ENCODE measurements at regions not wholly inside any gene's neighbourhood (a gene's known extent, or its start where the extent isn't known, plus 50 kb on each side); places are given as distances from the start of the nearest gene placed in this dataset.

DNA sequence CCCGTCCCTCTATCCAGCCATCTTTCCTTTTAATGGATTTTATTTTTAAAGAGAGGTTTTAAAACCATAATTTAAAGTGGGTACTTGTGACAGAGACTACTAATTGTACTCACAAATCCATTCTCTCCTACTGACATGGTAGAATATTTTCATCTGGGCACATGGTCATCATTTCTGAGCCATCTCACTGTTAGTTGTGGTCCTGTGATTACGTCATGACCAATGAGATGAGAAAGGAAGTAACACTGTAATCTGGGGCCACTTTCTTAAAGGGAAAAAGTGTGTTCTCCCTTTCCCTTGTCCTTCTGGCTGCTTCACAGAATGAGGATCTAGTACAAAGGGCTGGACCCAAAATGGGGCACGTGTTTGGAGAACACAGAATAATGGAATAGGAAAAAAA, 538.7 kb downstream of the CMPK2 start:
- no peak for TF ChIP-seq ZFX (IDR thresholded peaks at IDR 0.05; ENCODE audit: borderline replicate concordance)
- TF ChIP-seq, protein P1, sequence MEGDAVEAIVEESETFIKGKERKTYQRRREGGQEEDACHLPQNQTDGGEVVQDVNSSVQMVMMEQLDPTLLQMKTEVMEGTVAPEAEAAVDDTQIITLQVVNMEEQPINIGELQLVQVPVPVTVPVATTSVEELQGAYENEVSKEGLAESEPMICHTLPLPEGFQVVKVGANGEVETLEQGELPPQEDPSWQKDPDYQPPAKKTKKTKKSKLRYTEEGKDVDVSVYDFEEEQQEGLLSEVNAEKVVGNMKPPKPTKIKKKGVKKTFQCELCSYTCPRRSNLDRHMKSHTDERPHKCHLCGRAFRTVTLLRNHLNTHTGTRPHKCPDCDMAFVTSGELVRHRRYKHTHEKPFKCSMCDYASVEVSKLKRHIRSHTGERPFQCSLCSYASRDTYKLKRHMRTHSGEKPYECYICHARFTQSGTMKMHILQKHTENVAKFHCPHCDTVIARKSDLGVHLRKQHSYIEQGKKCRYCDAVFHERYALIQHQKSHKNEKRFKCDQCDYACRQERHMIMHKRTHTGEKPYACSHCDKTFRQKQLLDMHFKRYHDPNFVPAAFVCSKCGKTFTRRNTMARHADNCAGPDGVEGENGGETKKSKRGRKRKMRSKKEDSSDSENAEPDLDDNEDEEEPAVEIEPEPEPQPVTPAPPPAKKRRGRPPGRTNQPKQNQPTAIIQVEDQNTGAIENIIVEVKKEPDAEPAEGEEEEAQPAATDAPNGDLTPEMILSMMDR (IDR thresholded peaks at IDR 0.05), result no peak
- H3K27ac ChIP-seq, result no peak overlapping the region

DNA sequence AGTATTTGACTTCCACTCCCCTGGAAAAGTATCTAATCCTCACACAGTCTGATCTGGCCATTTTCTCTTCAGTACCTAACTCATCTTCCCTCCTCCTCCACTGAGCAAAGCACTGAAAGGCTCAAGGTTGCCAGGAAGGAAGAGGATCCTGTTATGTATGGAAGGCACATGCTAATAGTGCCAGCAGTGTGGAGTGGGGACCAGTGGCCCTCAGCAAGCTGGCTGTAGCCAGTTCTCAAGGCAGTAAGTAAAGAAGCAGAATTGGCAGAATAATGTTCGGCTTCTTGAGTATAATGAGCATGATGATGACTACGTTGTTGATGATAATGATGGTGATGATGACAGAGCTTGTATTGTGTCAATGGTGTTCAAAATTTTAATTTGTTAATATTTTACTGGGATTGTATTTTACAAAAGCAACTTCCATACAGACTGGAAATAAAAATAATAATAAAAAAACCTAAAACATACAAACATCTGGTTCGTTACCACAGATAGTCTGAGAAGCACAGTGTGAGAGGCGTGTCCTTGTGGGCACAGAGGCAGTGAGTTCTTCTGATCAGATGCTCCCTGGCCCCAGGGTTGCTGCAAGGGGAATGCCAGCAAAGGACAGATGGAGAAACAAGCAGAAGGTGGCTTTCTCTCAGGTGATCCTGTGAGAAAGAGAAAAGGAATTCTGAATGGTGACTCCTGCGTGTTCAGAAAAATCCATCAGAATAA, 528.8 kb downstream of the CMPK2 start:
- H3K27ac ChIP-seq, result no peak overlapping the region
- TF ChIP-seq, protein P1 (IDR thresholded peaks at IDR 0.05), result no peak
- TF ChIP-seq ZFX (IDR thresholded peaks at IDR 0.05; ENCODE audit: borderline replicate concordance), result no peak

- H3K27ac ChIP-seq, result no peak overlapping the region
These were observed 528.3 kb downstream of the CMPK2 start for GRCh38 chr2:6337472-6337820.

GRCh38 chr2:6341588-6342129, 524.0 kb downstream of the CMPK2 start:
- no peak for TF ChIP-seq ZFX (IDR thresholded peaks at IDR 0.05; ENCODE audit: borderline replicate concordance)
- no peak overlapping the region for H3K27ac ChIP-seq

More at GRCh38 chr2:6337472-6337820, 528.3 kb downstream of the CMPK2 start:
- TF ChIP-seq, protein P1 (IDR thresholded peaks at IDR 0.05), result no peak
- TF ChIP-seq ZFX (IDR thresholded peaks at IDR 0.05; ENCODE audit: borderline replicate concordance), result no peak

DNA sequence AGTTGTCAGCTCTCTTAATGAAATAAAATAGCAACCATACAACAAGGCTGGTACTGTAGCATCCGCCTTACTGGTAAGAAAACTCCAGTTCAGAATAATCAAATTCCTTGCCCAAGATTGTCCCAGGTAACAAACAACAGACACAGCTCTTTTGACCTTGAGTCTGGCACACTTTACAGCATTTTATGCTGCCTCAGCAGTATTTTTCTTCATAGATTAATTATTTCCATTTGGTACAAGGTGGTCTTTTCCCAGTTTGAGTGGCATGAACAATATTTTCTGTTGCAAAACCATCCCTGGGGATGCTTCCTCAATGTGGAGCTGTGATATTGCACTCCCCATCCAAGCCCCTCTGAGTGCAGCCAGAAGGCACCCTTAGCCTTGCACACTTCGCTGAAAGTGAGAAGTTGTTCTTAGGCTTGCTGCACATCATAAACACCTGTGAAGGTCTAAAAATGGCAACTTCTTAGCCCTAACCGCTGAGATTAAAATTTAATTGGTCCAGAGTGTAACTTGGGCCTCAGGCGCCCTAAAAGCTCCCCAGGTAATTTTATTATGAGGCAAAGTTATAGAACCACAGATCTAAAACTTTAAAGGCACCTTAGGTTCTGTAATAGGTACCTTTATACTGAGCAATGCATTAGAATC, 523.3 kb downstream of the CMPK2 start:
- no peak overlapping the region for H3K27ac ChIP-seq
- no peak for TF ChIP-seq ZFX (IDR thresholded peaks at IDR 0.05; ENCODE audit: borderline replicate concordance)
- TF ChIP-seq, protein P1 (IDR thresholded peaks at IDR 0.05), result no peak

DNA sequence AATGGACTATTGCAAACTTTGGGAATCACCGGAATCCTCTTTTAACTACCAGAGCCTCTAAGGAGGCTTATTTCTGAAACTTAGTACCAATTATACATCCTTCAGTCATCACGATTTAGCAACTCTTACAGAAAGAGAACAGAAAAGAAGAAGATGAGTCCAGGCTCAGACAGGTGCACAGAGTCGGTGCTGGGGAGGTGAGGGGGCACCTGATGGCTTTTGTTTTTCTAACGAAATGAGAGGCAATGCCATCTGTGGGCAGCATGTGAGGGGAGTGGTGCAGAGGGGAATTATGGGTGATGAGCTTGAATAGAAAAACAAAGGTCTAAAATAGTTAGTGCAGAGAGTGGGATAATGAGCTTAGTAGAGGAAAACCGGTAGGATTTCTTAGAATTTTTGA, 522.6 kb downstream of the CMPK2 start:
- no peak overlapping the region for H3K27ac ChIP-seq
- TF ChIP-seq, protein P1 (IDR thresholded peaks at IDR 0.05), result no peak
- no peak for TF ChIP-seq ZFX (IDR thresholded peaks at IDR 0.05; ENCODE audit: borderline replicate concordance)

GRCh38 chr2:6352247-6352646, 513.5 kb downstream of the CMPK2 start:
- no peak overlapping the region for H3K27ac ChIP-seq
- TF ChIP-seq, protein P1 (IDR thresholded peaks at IDR 0.05), result no peak
- TF ChIP-seq ZFX (IDR thresholded peaks at IDR 0.05; ENCODE audit: borderline replicate concordance), result no peak

Data from 22Rv1 (cell line).